Stimulated activated CD4-positive, alpha-beta T cell treated with anti-CD3 and anti-CD28 coated beads, Interleukin-4, amount 100 ng/mL, for 4 hours (primary cell): ENCODE measurements at regions not wholly inside any gene's neighbourhood (a gene's known extent, or its start where the extent isn't known, plus 50 kb on each side); places are given as distances from the start of the nearest gene placed in this dataset.
"Not testable (repeated sequence)": the region's sequence is repeated elsewhere in the genome, so short reads cannot be mapped to it uniquely, and the experiment has no call there.

Experiments used
- DNase-seq, 2 experiments: peaks; one replicate each; pipeline ENCODE4 v3.0.0-alpha.2; 2020

GRCh38 chr1:47523835-47524215 is 86.0 kb downstream of the FOXD2 start:
- no peak for DNase-seq

GRCh38 chr1:47524272-47524671 is 86.4 kb downstream of the FOXD2 start:
- no peak for DNase-seq

GRCh38 chr1:47527653-47528272 is 89.9 kb downstream of the FOXD2 start:
- no peak for DNase-seq

GRCh38 chr1:47529520-47530098 is 91.8 kb downstream of the FOXD2 start:
- DNase-seq: no peak

- no peak for DNase-seq
These were observed 95.3 kb downstream of the FOXD2 start for GRCh38 chr1:47532921-47533792.

GRCh38 chr1:47533793-47534328 is 96.0 kb downstream of the FOXD2 start:
- no peak for DNase-seq

- no peak for DNase-seq
These were observed 96.6 kb downstream of the FOXD2 start for GRCh38 chr1:47534436-47534835.

GRCh38 chr1:47536646-47537118 is 98.8 kb downstream of the FOXD2 start:
- DNase-seq: no peak

GRCh38 chr1:47537268-47537667 is 99.4 kb downstream of the FOXD2 start:
- DNase-seq: no peak

- no peak for DNase-seq
These were observed 100.1 kb downstream of the FOXD2 start for GRCh38 chr1:47537966-47538365.

- DNase-seq: not testable (repeated sequence)
These were observed 100.7 kb downstream of the FOXD2 start for GRCh38 chr1:47538530-47538929.

- DNase-seq: not testable (repeated sequence)
These were observed 103.9 kb downstream of the FOXD2 start for GRCh38 chr1:47541705-47542104.

- DNase-seq: not testable (repeated sequence)
These were observed 105.2 kb downstream of the FOXD2 start for GRCh38 chr1:47543089-47543488.

- DNase-seq: no peak
These were observed 108.2 kb downstream of the FOXD2 start for GRCh38 chr1:47545912-47546483.

- DNase-seq: no peak
These were observed 110.1 kb downstream of the FOXD2 start for GRCh38 chr1:47547753-47548573.

- no peak for DNase-seq
These were observed 110.8 kb downstream of the FOXD2 start for GRCh38 chr1:47548637-47549036.

GRCh38 chr1:47549532-47549931 is 111.7 kb downstream of the FOXD2 start:
- DNase-seq: no peak

GRCh38 chr1:47550929-47551328 is 113.1 kb downstream of the FOXD2 start:
- no peak for DNase-seq

- DNase-seq: no peak
These were observed 114.2 kb downstream of the FOXD2 start for GRCh38 chr1:47551971-47552528.

GRCh38 chr1:47554082-47554481 is 116.2 kb downstream of the FOXD2 start:
- DNase-seq: no peak

GRCh38 chr1:47554901-47555300 is 117.1 kb downstream of the FOXD2 start:
- no peak for DNase-seq

GRCh38 chr1:47555306-47555705 is 117.5 kb downstream of the FOXD2 start:
- DNase-seq: no peak
